Mucosa of rectum (tissue), 2 donors: ENCODE measurements at regions not wholly inside any gene's neighbourhood (a gene's known extent, or its start where the extent isn't known, plus 50 kb on each side); places are given as distances from the start of the nearest gene placed in this dataset.

Experiments used
- H3K27ac ChIP-seq, 2 donors: one replicate each; pipeline ENCODE4 v1.7.0; 2013; ENCODE audit warnings: inconsistent platforms in 2 of 2, low read depth in 2 of 2, low read length in 2 of 2
- H3K27me3 ChIP-seq, 2 donors: one replicate each; pipeline ENCODE4 v1.7.0; 2013; ENCODE audit warnings: low read length in 2 of 2; ENCODE audit not compliant: control insufficient read depth in 2 of 2, insufficient read depth in 2 of 2
- H3K36me3 ChIP-seq, 2 donors: one replicate each; pipeline ENCODE4 v1.7.0; 2013; ENCODE audit warnings: low read length in 2 of 2; ENCODE audit not compliant: control insufficient read depth in 2 of 2, insufficient read depth in 2 of 2
- H3K4me1 ChIP-seq, 2 donors: one replicate each; pipeline ENCODE4 v1.7.0; 2013; ENCODE audit warnings: low read length in 2 of 2, mild to moderate bottlenecking in 1 of 2; ENCODE audit not compliant: control insufficient read depth in 2 of 2, insufficient read depth in 2 of 2
- H3K4me3 ChIP-seq, 2 donors: one replicate each; pipeline ENCODE4 v1.7.0; 2013; ENCODE audit warnings: low read length in 2 of 2
- H3K9ac ChIP-seq, 2 donors: one replicate each; pipeline ENCODE4 v1.7.0; 2013; ENCODE audit warnings: low read length in 2 of 2, low read depth in 1 of 2, mild to moderate bottlenecking in 1 of 2
- H3K9me3 ChIP-seq, 2 donors: one replicate each; pipeline ENCODE4 v1.7.0; 2013; ENCODE audit warnings: low read length in 2 of 2; ENCODE audit not compliant: control insufficient read depth in 2 of 2
- donor health status: healthy.
- donor health status: Normal muscosa, but diverticular disease.

GRCh38 chr4:130368668-130369067, 1272.7 kb downstream of the C4orf33 start:
- Histone ChIP-seq H3K36me3 (no peaks in the 10 kb centered on the region), H3K27ac (no peak overlapping the region), H3K9me3 (no peaks in the 10 kb centered on the region), H3K27me3 (no peaks in the 10 kb centered on the region), H3K9ac (no peak overlapping the region), H3K4me3 (no peak overlapping the region), H3K4me1 (no peaks in the 10 kb centered on the region)

GRCh38 chr4:130393231-130393630, 1297.3 kb downstream of the C4orf33 start:
- Histone ChIP-seq H3K27me3 (no peaks in the 10 kb centered on the region), H3K27ac (no peak overlapping the region), H3K4me3 (no peak overlapping the region), H3K36me3 (no peaks in the 10 kb centered on the region), H3K9me3 (no peaks in the 10 kb centered on the region), H3K4me1 (no peaks in the 10 kb centered on the region), H3K9ac (no peak overlapping the region)

- Histone ChIP-seq H3K4me1 (no peaks in the 10 kb centered on the region), H3K9me3 (no peaks in the 10 kb centered on the region), H3K9ac (no peak overlapping the region), H3K27ac (no peak overlapping the region), H3K27me3 (no peaks in the 10 kb centered on the region), H3K36me3 (no peaks in the 10 kb centered on the region), H3K4me3 (no peak overlapping the region)
Measured at GRCh38 chr4:130393642-130394041, 1297.7 kb downstream of the C4orf33 start.

- Histone ChIP-seq H3K4me1 (no peaks in the 10 kb centered on the region), H3K27ac (no peak overlapping the region), H3K9ac (no peak overlapping the region), H3K9me3 (no peaks in the 10 kb centered on the region), H3K27me3 (no peaks in the 10 kb centered on the region), H3K4me3 (no peak overlapping the region), H3K36me3 (no peaks in the 10 kb centered on the region)
Measured at GRCh38 chr4:130395871-130396270, 1299.9 kb downstream of the C4orf33 start.

- H3K4me1 ChIP-seq: no peaks in the 10 kb centered on the region
- H3K9ac ChIP-seq: no peak overlapping the region
Measured at GRCh38 chr4:130403221-130403620, 1307.3 kb downstream of the C4orf33 start.

GRCh38 chr4:130416228-130416627, 1320.3 kb downstream of the C4orf33 start:
- Histone ChIP-seq H3K36me3 (no peaks in the 10 kb centered on the region), H3K9ac (no peak overlapping the region), H3K27ac (no peak overlapping the region), H3K4me3 (no peak overlapping the region), H3K4me1 (no peaks in the 10 kb centered on the region), H3K9me3 (no peaks in the 10 kb centered on the region), H3K27me3 (no peaks in the 10 kb centered on the region)

More at GRCh38 chr4:130403221-130403620, 1307.3 kb downstream of the C4orf33 start:
- Histone ChIP-seq H3K36me3 (no peaks in the 10 kb centered on the region), H3K27ac (no peak overlapping the region), H3K27me3 (no peaks in the 10 kb centered on the region), H3K9me3 (no peaks in the 10 kb centered on the region), H3K4me3 (no peak overlapping the region)

- Histone ChIP-seq H3K4me3 (no peak overlapping the region), H3K9me3 (no peaks in the 10 kb centered on the region), H3K9ac (no peak overlapping the region), H3K27me3 (no peaks in the 10 kb centered on the region), H3K4me1 (no peaks in the 10 kb centered on the region), H3K36me3 (no peaks in the 10 kb centered on the region), H3K27ac (no peak overlapping the region)
Measured at GRCh38 chr4:130419211-130419975, 1323.4 kb downstream of the C4orf33 start.

- H3K4me1 ChIP-seq: no peaks in the 10 kb centered on the region
- no peak overlapping the region for H3K27ac ChIP-seq
- no peaks in the 10 kb centered on the region for H3K9me3 ChIP-seq
- no peaks in the 10 kb centered on the region for H3K36me3 ChIP-seq
- H3K4me3 ChIP-seq: no peak overlapping the region
- no peaks in the 10 kb centered on the region for H3K27me3 ChIP-seq
- no peak overlapping the region for H3K9ac ChIP-seq
Measured at GRCh38 chr4:130422261-130422660, 1326.3 kb downstream of the C4orf33 start.

- no peaks in the 10 kb centered on the region for H3K36me3 ChIP-seq
- no peak overlapping the region for H3K27ac ChIP-seq
- H3K27me3 ChIP-seq: no peaks in the 10 kb centered on the region
- H3K4me3 ChIP-seq: no peak overlapping the region
- no peaks in the 10 kb centered on the region for H3K9me3 ChIP-seq
- H3K9ac ChIP-seq: no peak overlapping the region
- H3K4me1 ChIP-seq: no peaks in the 10 kb centered on the region
Measured at GRCh38 chr4:130424211-130424610, 1328.3 kb downstream of the C4orf33 start.

- no peak overlapping the region for H3K4me3 ChIP-seq
- no peaks in the 10 kb centered on the region for H3K9me3 ChIP-seq
Measured at GRCh38 chr4:130432289-130432688, 1336.3 kb downstream of the C4orf33 start.

More at GRCh38 chr4:130432289-130432688, 1336.3 kb downstream of the C4orf33 start:
- Histone ChIP-seq H3K27ac (no peak overlapping the region), H3K36me3 (no peaks in the 10 kb centered on the region), H3K9ac (no peak overlapping the region), H3K4me1 (no peaks in the 10 kb centered on the region), H3K27me3 (no peaks in the 10 kb centered on the region)
